GM19324 (cell line): ENCODE measurements at regions not wholly inside any gene's neighbourhood (a gene's known extent, or its start where the extent isn't known, plus 50 kb on each side); places are given as distances from the start of the nearest gene placed in this dataset.

ENCODE experiments used
- ATAC-seq: cut with Tn5 transposase; IDR thresholded peaks from one replicate; pipeline ENCODE4 v1.9.1; 2021; ENCODE audit warnings: mild to moderate bottlenecking, moderate library complexity; ENCODE audit not compliant: unreplicated experiment, low FRiP score

- no peak for ATAC-seq
These were observed 121.1 kb upstream of the ATP6AP2 start for GRCh38 chrX:40459571-40460158.

GRCh38 chrX:40457406-40457805 lies 123.4 kb upstream of the ATP6AP2 start:
- no peak for ATAC-seq

GRCh38 chrX:40452031-40452430 lies 128.7 kb upstream of the ATP6AP2 start:
- ATAC-seq: no peak

GRCh38 chrX:40449956-40450706 lies 130.6 kb upstream of the ATP6AP2 start:
- ATAC-seq: no peak

GRCh38 chrX:40449396-40449795 lies 131.4 kb upstream of the ATP6AP2 start:
- no peak for ATAC-seq

GRCh38 chrX:40448793-40449192 lies 132.0 kb upstream of the ATP6AP2 start:
- ATAC-seq: no peak

- ATAC-seq: no peak
These were observed 133.8 kb upstream of the ATP6AP2 start for GRCh38 chrX:40446921-40447320.

GRCh38 chrX:40445691-40446090 lies 135.1 kb upstream of the ATP6AP2 start:
- ATAC-seq: no peak

- ATAC-seq: no peak
These were observed 135.8 kb upstream of the ATP6AP2 start for GRCh38 chrX:40444798-40445496.

GRCh38 chrX:40444133-40444532 lies 136.6 kb upstream of the ATP6AP2 start:
- ATAC-seq: no peak

GRCh38 chrX:40440866-40441265 lies 139.9 kb upstream of the ATP6AP2 start:
- ATAC-seq: no peak

- ATAC-seq: no peak
These were observed 140.9 kb upstream of the ATP6AP2 start for GRCh38 chrX:40439625-40440532.

GRCh38 chrX:40437348-40437747 lies 143.4 kb upstream of the ATP6AP2 start:
- no peak for ATAC-seq

- no peak for ATAC-seq
These were observed 145.8 kb upstream of the ATP6AP2 start for GRCh38 chrX:40434947-40435346.

- ATAC-seq: no peak
These were observed 146.3 kb upstream of the ATP6AP2 start for GRCh38 chrX:40434443-40434842.

GRCh38 chrX:40433160-40433559 lies 147.6 kb upstream of the ATP6AP2 start:
- no peak for ATAC-seq

- no peak for ATAC-seq
These were observed 156.5 kb upstream of the ATP6AP2 start for GRCh38 chrX:40424259-40424658.

GRCh38 chrX:40423299-40423698 lies 157.5 kb upstream of the ATP6AP2 start:
- no peak for ATAC-seq

- ATAC-seq: no peak
These were observed 158.7 kb upstream of the ATP6AP2 start for GRCh38 chrX:40422021-40422420.

- no peak for ATAC-seq
These were observed 159.7 kb upstream of the ATP6AP2 start for GRCh38 chrX:40420899-40421729.
